VCaP (cell line): ENCODE measurements at regions not wholly inside any gene's neighbourhood (a gene's known extent, or its start where the extent isn't known, plus 50 kb on each side); places are given as distances from the start of the nearest gene placed in this dataset.

Experiments used
- H3K27ac ChIP-seq: fragments of 450-650 bp; 2 replicates; pipeline ENCODE4 v1.5.1; 2017
- CTCF ChIP-seq: fragments of 450-650 bp; conservative IDR thresholded peaks from 2 replicates; pipeline ENCODE4 v1.5.1; 2017; ENCODE audit warnings: mild to moderate bottlenecking, moderate library complexity

DNA sequence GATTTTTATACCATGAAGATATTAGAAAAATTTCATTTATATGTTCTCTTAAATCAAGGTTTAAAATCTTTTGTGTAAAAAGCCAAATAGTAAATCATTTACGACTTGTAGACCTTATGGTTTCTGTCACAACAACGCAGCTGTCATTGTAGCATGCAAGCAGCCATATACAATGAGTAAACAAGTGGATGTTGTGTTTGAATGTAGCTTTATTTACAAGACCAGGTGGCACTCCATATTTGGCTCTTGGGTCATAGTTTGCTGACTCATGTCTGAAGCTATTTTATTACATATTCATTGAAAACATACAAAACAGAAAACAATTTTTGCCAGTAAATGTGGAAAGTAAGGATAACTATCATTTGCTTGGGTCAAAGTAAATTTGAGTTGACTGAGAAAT is 930.8 kb downstream of the SLITRK5 start:
- TF ChIP-seq CTCF = no peak
- no peak overlapping the region for H3K27ac ChIP-seq

DNA sequence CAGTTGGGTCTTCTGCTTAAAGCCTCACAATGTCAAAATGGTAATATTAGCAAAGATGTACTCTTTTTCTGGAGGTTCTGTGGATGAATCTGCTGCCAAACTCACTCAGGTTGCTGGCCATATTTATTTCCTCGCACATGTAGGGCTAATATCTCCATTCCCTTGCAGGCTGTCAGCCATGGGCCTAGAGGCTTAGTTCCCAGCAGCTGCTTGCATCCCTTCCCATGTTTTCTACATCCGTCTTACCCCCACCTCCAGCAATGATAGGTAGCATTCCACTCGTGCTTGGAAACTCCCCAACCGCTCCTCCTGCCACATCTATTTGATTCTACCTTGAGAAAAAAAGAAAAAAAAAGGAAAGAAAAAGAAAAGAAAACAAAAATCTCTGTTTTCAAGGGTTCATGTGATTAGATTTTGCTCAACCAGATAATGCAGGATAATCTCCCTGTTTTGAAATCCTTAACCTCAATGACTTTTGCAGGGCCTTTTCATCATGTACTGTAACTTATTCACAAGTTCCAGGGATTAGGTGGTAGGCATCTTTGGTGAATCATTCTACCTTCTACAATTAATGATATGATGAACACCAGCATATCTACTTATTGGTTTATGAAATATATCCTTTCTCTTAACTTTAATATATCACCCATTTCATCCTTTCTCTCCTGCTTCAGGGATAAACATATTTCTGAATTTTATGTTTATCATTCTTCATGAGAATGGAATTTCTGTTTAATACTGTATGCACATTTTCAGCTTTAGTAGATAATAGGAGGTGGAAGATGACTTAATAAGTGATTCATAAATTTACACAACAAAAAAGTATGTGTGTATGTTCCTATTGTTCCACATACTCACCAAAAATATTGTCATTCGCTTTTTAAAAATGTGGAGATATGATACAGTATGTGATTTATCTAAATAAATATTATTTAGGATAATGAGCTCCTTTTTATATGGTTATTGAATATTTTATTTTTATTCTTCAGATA is 931.9 kb downstream of the SLITRK5 start:
- no peak overlapping the region for H3K27ac ChIP-seq
- TF ChIP-seq CTCF = no peak

GRCh38 chr13:88617176-88617575 is 946.0 kb downstream of the SLITRK5 start:
- no peak for TF ChIP-seq CTCF
- H3K27ac ChIP-seq = no peak overlapping the region

GRCh38 chr13:88622362-88622973 is 951.3 kb downstream of the SLITRK5 start:
- no peak overlapping the region for H3K27ac ChIP-seq
- TF ChIP-seq CTCF = no peak

- H3K27ac ChIP-seq = no peak overlapping the region
Measured at GRCh38 chr13:88623150-88623549, 952.0 kb downstream of the SLITRK5 start.

GRCh38 chr13:88627071-88627470 is 955.9 kb downstream of the SLITRK5 start:
- TF ChIP-seq CTCF = no peak

More at GRCh38 chr13:88623150-88623549, 952.0 kb downstream of the SLITRK5 start:
- no peak for TF ChIP-seq CTCF

GRCh38 chr13:88628882-88629281 is 957.7 kb downstream of the SLITRK5 start:
- no peak overlapping the region for H3K27ac ChIP-seq
- TF ChIP-seq CTCF = no peak

More at GRCh38 chr13:88627071-88627470, 955.9 kb downstream of the SLITRK5 start:
- H3K27ac ChIP-seq = no peak overlapping the region
